ENCODE measurements at regions not wholly inside any gene's neighbourhood (a gene's known extent, or its start where the extent isn't known, plus 50 kb on each side); places are given as distances from the start of the nearest gene placed in this dataset.

DNA sequence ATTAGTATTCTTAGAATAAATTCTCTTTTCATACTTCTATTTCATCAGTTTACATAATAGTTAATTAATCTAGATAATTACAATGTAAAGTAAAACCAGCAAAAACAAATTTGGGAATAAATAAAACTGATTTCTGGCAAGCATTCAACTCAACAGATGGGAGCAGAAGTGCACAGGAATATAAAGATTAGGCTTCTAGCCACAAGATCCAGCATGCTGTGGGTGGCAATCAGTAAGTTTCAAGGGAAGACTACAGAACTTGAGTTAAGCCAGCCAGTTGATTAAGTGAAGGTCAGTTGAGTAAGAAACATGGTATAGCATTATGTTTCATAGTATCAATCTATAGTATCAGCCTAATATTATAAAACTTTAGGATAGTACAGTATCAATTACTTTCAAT is 324.2 kb upstream of the AADAT start:
- TF ChIP-seq POLR2A (IDR thresholded peaks at IDR 0.05) = no peak
- TF ChIP-seq, protein P1, sequence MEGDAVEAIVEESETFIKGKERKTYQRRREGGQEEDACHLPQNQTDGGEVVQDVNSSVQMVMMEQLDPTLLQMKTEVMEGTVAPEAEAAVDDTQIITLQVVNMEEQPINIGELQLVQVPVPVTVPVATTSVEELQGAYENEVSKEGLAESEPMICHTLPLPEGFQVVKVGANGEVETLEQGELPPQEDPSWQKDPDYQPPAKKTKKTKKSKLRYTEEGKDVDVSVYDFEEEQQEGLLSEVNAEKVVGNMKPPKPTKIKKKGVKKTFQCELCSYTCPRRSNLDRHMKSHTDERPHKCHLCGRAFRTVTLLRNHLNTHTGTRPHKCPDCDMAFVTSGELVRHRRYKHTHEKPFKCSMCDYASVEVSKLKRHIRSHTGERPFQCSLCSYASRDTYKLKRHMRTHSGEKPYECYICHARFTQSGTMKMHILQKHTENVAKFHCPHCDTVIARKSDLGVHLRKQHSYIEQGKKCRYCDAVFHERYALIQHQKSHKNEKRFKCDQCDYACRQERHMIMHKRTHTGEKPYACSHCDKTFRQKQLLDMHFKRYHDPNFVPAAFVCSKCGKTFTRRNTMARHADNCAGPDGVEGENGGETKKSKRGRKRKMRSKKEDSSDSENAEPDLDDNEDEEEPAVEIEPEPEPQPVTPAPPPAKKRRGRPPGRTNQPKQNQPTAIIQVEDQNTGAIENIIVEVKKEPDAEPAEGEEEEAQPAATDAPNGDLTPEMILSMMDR (IDR thresholded peaks at IDR 0.05) = no peak

Data from testis (tissue), 2 donors.